Endothelial cell of umbilical vein (primary cell): ENCODE measurements at regions not wholly inside any gene's neighbourhood (a gene's known extent, or its start where the extent isn't known, plus 50 kb on each side); places are given as distances from the start of the nearest gene placed in this dataset.

Experiments
- BruUV-seq: library from RNA; stranded (reverse); fragments of 400-500 nt; replicated peaks from 2 replicates; lab custom pipeline; 2021; lab: Mats Ljungman, UMichigan
- CTCF ChIA-PET: fragments of 300-600, 350-600 bp; sonication (Branson Sonifier 250); formaldehyde crosslinking; loops from one replicate; lab custom pipeline; 2021; ENCODE audit warnings: antibody characterized with exemption, inconsistent platforms; lab: Charles Lee
- POLR2A ChIA-PET: fragments of 300-600, 350-600 bp; sonication (Branson Sonifier 250); formaldehyde crosslinking; loops from one replicate; lab custom pipeline; 2021; ENCODE audit warnings: antibody characterized with exemption, inconsistent platforms; lab: Charles Lee
- DNase-seq: peaks from one replicate; pipeline ENCODE4 v3.0.0-alpha.2; 2011; ENCODE audit warnings: low read depth, low spot score
- FAIRE-seq: peaks from 2 replicates; lab custom pipeline; 2011; peaks lifted over from hg19 to GRCh38; lab: Jason Lieb, UNC
- H2AFZ ChIP-seq: 2 replicates; pipeline ENCODE4 v1.6.0; 2012; ENCODE audit warnings: low read depth, low read length, control low read depth, inconsistent platforms
- H3K27ac ChIP-seq: 2 replicates; pipeline ENCODE4 v1.5.1; 2011; ENCODE audit warnings: low read depth, mild to moderate bottlenecking, control low read depth, low read length, moderate library complexity; ENCODE audit not compliant: insufficient read depth
- H3K27me3 ChIP-seq, 2 experiments: 2 replicates each; pipeline versions ENCODE4 v1.6.0 to v1.6.1; 2011; ENCODE audit warnings: low read length in 2 of 2, mixed read lengths in 1 of 2; ENCODE audit not compliant: control insufficient read depth in 2 of 2, insufficient read depth in 2 of 2
- H3K36me3 ChIP-seq, 2 experiments: 2 replicates in 1 of 2; 3 replicates in 1 of 2; pipeline ENCODE4 v1.5.1; 2011; ENCODE audit warnings: low read length in 2 of 2, mild to moderate bottlenecking in 1 of 2, moderate library complexity in 1 of 2; ENCODE audit not compliant: control insufficient read depth in 2 of 2, insufficient read depth in 2 of 2; ENCODE audit errors: extremely low read depth in 1 of 2
- H3K4me1 ChIP-seq: 3 replicates; pipeline ENCODE4 v1.5.1; 2011; ENCODE audit warnings: mild to moderate bottlenecking, low read length; ENCODE audit not compliant: control insufficient read depth, insufficient read depth; ENCODE audit errors: extremely low read depth
- H3K4me2 ChIP-seq: 2 replicates; pipeline ENCODE4 v1.6.1; 2011; ENCODE audit warnings: low read length, control low read depth, mixed read lengths; ENCODE audit not compliant: insufficient read depth
- H3K4me3 ChIP-seq, 3 experiments: fragments of 200-600 bp in 1 of 3; sonication (generic), shearing (Covaris generic) in 1 of 3; replicated peaks in 1 of 3; 2 replicates each; pipeline ENCODE4 v1.5.1; 2011 to 2016; ENCODE audit warnings: control low read depth in 3 of 3, low read length in 3 of 3, mild to moderate bottlenecking in 2 of 3, inconsistent platforms in 1 of 3, low read depth in 1 of 3, moderate library complexity in 1 of 3; ENCODE audit not compliant: insufficient read depth in 1 of 3
- H3K79me2 ChIP-seq: 2 replicates; pipeline ENCODE4 v1.6.0; 2012; ENCODE audit warnings: low read length, inconsistent platforms; ENCODE audit not compliant: control insufficient read depth, insufficient read depth
- H3K9ac ChIP-seq: replicated peaks from 2 replicates; pipeline ENCODE3; 2011; ENCODE audit warnings: low read length, control low read depth; ENCODE audit not compliant: insufficient read depth; ENCODE audit errors: extremely low read depth
- H3K9me1 ChIP-seq: replicated peaks from 3 replicates; pipeline ENCODE4 v1.6.0; 2011; ENCODE audit warnings: mild to moderate bottlenecking, low read length; ENCODE audit not compliant: control insufficient read depth, insufficient read depth; ENCODE audit errors: extremely low read depth
- H3K9me3 ChIP-seq: replicated peaks from 2 replicates; pipeline ENCODE4 v1.5.1; 2012; ENCODE audit warnings: low read length, inconsistent platforms; ENCODE audit not compliant: control insufficient read depth, insufficient read depth
- H4K20me1 ChIP-seq: replicated peaks from 2 replicates; pipeline ENCODE3; 2011; ENCODE audit warnings: mild to moderate bottlenecking, low read length; ENCODE audit not compliant: control insufficient read depth, insufficient read depth; ENCODE audit errors: extremely low read depth
- EZH2 ChIP-seq: IDR thresholded peaks from 2 replicates; pipeline ENCODE4 v1.6.1; 2012; ENCODE audit warnings: borderline replicate concordance, low read depth, mild to moderate bottlenecking, moderate library complexity, low read length, inconsistent platforms; ENCODE audit not compliant: severe bottlenecking
- FOS ChIP-seq: IDR thresholded peaks from 2 replicates; pipeline ENCODE4 v1.6.1; 2011; ENCODE audit warnings: mild to moderate bottlenecking, low read length, moderate library complexity, borderline replicate concordance; ENCODE audit not compliant: insufficient read depth
- GATA2 ChIP-seq: IDR thresholded peaks from 2 replicates; pipeline ENCODE4 v1.7.0; 2011; ENCODE audit warnings: low read depth, mild to moderate bottlenecking, moderate library complexity, mixed read lengths, low read length; ENCODE audit not compliant: insufficient read length, insufficient read depth
- JUN ChIP-seq: IDR thresholded peaks from 2 replicates; pipeline ENCODE4 v1.6.1; 2011; ENCODE audit warnings: borderline replicate concordance, low read depth; ENCODE audit not compliant: insufficient read length, insufficient read depth
- MYC ChIP-seq: IDR thresholded peaks from one replicate; pipeline ENCODE4 v1.6.1; 2011; ENCODE audit warnings: mild to moderate bottlenecking, low read depth, low read length
- POLR2A ChIP-seq: IDR thresholded peaks from 2 replicates; pipeline ENCODE4 v1.6.1; 2012; ENCODE audit warnings: low read depth, mild to moderate bottlenecking, control low read depth, low read length
- POLR2AphosphoS5 ChIP-seq: IDR thresholded peaks from 2 replicates; pipeline ENCODE4 v1.6.1; 2012; ENCODE audit warnings: low read depth, mild to moderate bottlenecking, control low read depth, low read length, moderate library complexity; ENCODE audit not compliant: insufficient read depth
- dilution Hi-C: fragments of 300-500 bp; cut with MboI; formaldehyde crosslinking; loops from one replicate; pipeline ENCODE4 v1.15.0; 2019; ENCODE audit warnings: low sequenced_read_pairs; ENCODE audit not compliant: extremely low pct_ligation_motif_present
- intact Hi-C: fragments of 100-400 bp; cut with micrococcal nuclease; formaldehyde crosslinking; loops from one replicate; pipeline ENCODE4 v1.10.0; 2022
- TF ChIP-seq, protein P1 (sequence below): IDR thresholded peaks from 2 replicates; pipeline ENCODE4 v1.6.1; 2011; ENCODE audit not compliant: insufficient read depth, insufficient read length
- TF ChIP-seq, protein P2 (sequence below), 2 donors: IDR thresholded peaks; 1 replicate in 1 of 2; 2 replicates in 1 of 2; pipeline ENCODE4 v1.5.1; 2011; ENCODE audit warnings: low read length in 2 of 2, mild to moderate bottlenecking in 2 of 2, moderate library complexity in 2 of 2, control low read depth in 1 of 2, inconsistent platforms in 1 of 2, low read depth in 1 of 2; ENCODE audit not compliant: insufficient read depth in 1 of 2; ENCODE audit errors: extremely low read depth in 1 of 2

- POLR2A ChIA-PET, result no interaction called here
- TF ChIP-seq POLR2A, result no peak
- no peak for TF ChIP-seq MYC
- no peak for TF ChIP-seq JUN
- no peak for TF ChIP-seq EZH2
- TF ChIP-seq, protein P1, sequence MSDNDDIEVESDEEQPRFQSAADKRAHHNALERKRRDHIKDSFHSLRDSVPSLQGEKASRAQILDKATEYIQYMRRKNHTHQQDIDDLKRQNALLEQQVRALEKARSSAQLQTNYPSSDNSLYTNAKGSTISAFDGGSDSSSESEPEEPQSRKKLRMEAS, result no peak
- TF ChIP-seq GATA2, result no peak
- no peak for TF ChIP-seq POLR2AphosphoS5
- no peak for TF ChIP-seq FOS
- TF ChIP-seq, protein P2, sequence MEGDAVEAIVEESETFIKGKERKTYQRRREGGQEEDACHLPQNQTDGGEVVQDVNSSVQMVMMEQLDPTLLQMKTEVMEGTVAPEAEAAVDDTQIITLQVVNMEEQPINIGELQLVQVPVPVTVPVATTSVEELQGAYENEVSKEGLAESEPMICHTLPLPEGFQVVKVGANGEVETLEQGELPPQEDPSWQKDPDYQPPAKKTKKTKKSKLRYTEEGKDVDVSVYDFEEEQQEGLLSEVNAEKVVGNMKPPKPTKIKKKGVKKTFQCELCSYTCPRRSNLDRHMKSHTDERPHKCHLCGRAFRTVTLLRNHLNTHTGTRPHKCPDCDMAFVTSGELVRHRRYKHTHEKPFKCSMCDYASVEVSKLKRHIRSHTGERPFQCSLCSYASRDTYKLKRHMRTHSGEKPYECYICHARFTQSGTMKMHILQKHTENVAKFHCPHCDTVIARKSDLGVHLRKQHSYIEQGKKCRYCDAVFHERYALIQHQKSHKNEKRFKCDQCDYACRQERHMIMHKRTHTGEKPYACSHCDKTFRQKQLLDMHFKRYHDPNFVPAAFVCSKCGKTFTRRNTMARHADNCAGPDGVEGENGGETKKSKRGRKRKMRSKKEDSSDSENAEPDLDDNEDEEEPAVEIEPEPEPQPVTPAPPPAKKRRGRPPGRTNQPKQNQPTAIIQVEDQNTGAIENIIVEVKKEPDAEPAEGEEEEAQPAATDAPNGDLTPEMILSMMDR (IDR thresholded peaks at IDR 0.05; ENCODE audit: extremely low read depth in 1 of 2, insufficient read depth in 1 of 2, low read depth in 1 of 2, low read length in 2 of 2), result no peak
- CTCF ChIA-PET, result no interaction called here
- no peak overlapping the region for H3K4me3 ChIP-seq
- no peaks in the 10 kb centered on the region for H3K9me1 ChIP-seq
- H3K27ac ChIP-seq, result no peak overlapping the region
- FAIRE-seq (no peak), DNase-seq (no peak)
- intact Hi-C loops, result no loop called here
- no peaks in the 10 kb centered on the region for H3K27me3 ChIP-seq
- no peaks in the 10 kb centered on the region for H4K20me1 ChIP-seq
- no peak overlapping the region for H3K9ac ChIP-seq
- no peaks in the 10 kb centered on the region for H3K79me2 ChIP-seq
- dilution Hi-C loops, result no loop called here
- no peak overlapping the region for H2AFZ ChIP-seq
- no peaks in the 10 kb centered on the region for H3K4me1 ChIP-seq
- H3K36me3 ChIP-seq, result no peaks in the 10 kb centered on the region
- no peaks in the 10 kb centered on the region for H3K9me3 ChIP-seq
- no peak overlapping the region for H3K4me2 ChIP-seq
- no TSS peak for BruUV-seq
These were observed 274.9 kb downstream of the CDH11 start for GRCh38 chr16:64846966-64847365.
